Skeletal muscle tissue (tissue), 3 donors: ENCODE measurements at regions not wholly inside any gene's neighbourhood (a gene's known extent, or its start where the extent isn't known, plus 50 kb on each side); places are given as distances from the start of the nearest gene placed in this dataset.
"Not testable (repeated sequence)": the region's sequence is repeated elsewhere in the genome, so short reads cannot be mapped to it uniquely, and the experiment has no call there.

ENCODE experiments used
- H3K27ac ChIP-seq: one replicate; pipeline ENCODE4 v1.7.0; 2013; ENCODE audit warnings: mild to moderate bottlenecking, low read depth, low read length, inconsistent platforms
- H3K27me3 ChIP-seq, 3 donors: one replicate each; pipeline ENCODE4 v1.7.0; 2013; ENCODE audit warnings: low read length in 3 of 3; ENCODE audit not compliant: control insufficient read depth in 3 of 3, insufficient read depth in 3 of 3
- H3K36me3 ChIP-seq, 3 donors: one replicate each; pipeline ENCODE4 v1.7.0; 2013; ENCODE audit warnings: low read length in 3 of 3; ENCODE audit not compliant: control insufficient read depth in 3 of 3, insufficient read depth in 3 of 3
- H3K4me1 ChIP-seq, 3 donors: one replicate each; pipeline ENCODE4 v1.7.0; 2013; ENCODE audit warnings: low read length in 3 of 3, mild to moderate bottlenecking in 3 of 3; ENCODE audit not compliant: control insufficient read depth in 3 of 3, insufficient read depth in 3 of 3
- H3K4me3 ChIP-seq, 3 donors: one replicate each; pipeline ENCODE4 v1.7.0; 2013; ENCODE audit warnings: low read length in 3 of 3
- H3K9ac ChIP-seq, 3 donors: one replicate each; pipeline ENCODE4 v1.7.0; 2013; ENCODE audit warnings: low read length in 3 of 3, mild to moderate bottlenecking in 3 of 3, moderate library complexity in 2 of 3, low read depth in 1 of 3
- H3K9me3 ChIP-seq, 3 donors: one replicate each; pipeline ENCODE4 v1.7.0; 2013; ENCODE audit warnings: low read length in 3 of 3; ENCODE audit not compliant: control insufficient read depth in 3 of 3
- donor health status: Osteomylitis.

- Histone ChIP-seq H3K36me3 (no peaks in the 10 kb centered on the region), H3K4me3 (no peak overlapping the region), H3K9ac (no peak overlapping the region), H3K27ac (no peak overlapping the region), H3K9me3 (no peaks in the 10 kb centered on the region), H3K4me1 (no peaks in the 10 kb centered on the region), H3K27me3 (no peaks in the 10 kb centered on the region)
These were observed 68.8 kb upstream of the CDC42EP3 start for GRCh38 chr2:37740164-37740739.

GRCh38 chr2:37742286-37742685 is 70.8 kb upstream of the CDC42EP3 start:
- no peaks in the 10 kb centered on the region for H3K9me3 ChIP-seq
- H3K4me3 ChIP-seq: no peak overlapping the region
- H3K27me3 ChIP-seq: no peaks in the 10 kb centered on the region
- no peaks in the 10 kb centered on the region for H3K36me3 ChIP-seq
- no peaks in the 10 kb centered on the region for H3K4me1 ChIP-seq
- no peak overlapping the region for H3K27ac ChIP-seq
- no peak overlapping the region for H3K9ac ChIP-seq

DNA sequence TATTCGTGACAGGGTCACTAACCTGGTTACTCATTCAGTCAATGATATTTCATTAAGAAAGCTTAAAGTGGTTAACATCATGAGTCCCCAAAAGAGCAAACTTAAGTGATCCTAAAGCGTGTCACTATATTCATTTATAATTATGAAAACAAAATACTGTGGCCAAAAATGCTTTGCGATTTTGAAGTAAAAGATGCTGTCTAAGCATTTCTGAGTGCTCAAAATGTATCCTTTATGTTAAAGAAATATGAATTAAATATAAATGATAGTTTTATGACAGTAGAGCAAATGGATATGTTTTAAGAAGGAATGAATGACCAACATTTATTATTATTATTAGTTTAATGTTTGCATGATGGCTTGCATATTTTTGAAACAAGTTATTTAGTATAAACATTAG is 72.6 kb upstream of the CDC42EP3 start:
- Histone ChIP-seq H3K9me3 (no peaks in the 10 kb centered on the region), H3K9ac (no peak overlapping the region), H3K36me3 (no peaks in the 10 kb centered on the region), H3K4me3 (no peak overlapping the region), H3K4me1 (no peaks in the 10 kb centered on the region), H3K27ac (no peak overlapping the region), H3K27me3 (no peaks in the 10 kb centered on the region)

- not testable (repeated sequence) for H3K27ac ChIP-seq, H3K4me3 ChIP-seq, H3K36me3 ChIP-seq, H3K27me3 ChIP-seq, H3K9ac ChIP-seq, H3K9me3 ChIP-seq, H3K4me1 ChIP-seq
These were observed 73.5 kb upstream of the CDC42EP3 start for GRCh38 chr2:37744961-37745360.

- H3K4me1 ChIP-seq, H3K4me3 ChIP-seq, H3K36me3 ChIP-seq, H3K9ac ChIP-seq, H3K9me3 ChIP-seq, H3K27ac ChIP-seq, H3K27me3 ChIP-seq: not testable (repeated sequence)
These were observed 74.6 kb upstream of the CDC42EP3 start for GRCh38 chr2:37746011-37746410.

GRCh38 chr2:37746883-37747282 is 75.4 kb upstream of the CDC42EP3 start:
- H3K36me3 ChIP-seq: no peaks in the 10 kb centered on the region
- no peak overlapping the region for H3K27ac ChIP-seq
- no peaks in the 10 kb centered on the region for H3K27me3 ChIP-seq
- H3K9ac ChIP-seq: no peak overlapping the region
- no peak overlapping the region for H3K4me3 ChIP-seq
- no peaks in the 10 kb centered on the region for H3K4me1 ChIP-seq
- no peaks in the 10 kb centered on the region for H3K9me3 ChIP-seq

DNA sequence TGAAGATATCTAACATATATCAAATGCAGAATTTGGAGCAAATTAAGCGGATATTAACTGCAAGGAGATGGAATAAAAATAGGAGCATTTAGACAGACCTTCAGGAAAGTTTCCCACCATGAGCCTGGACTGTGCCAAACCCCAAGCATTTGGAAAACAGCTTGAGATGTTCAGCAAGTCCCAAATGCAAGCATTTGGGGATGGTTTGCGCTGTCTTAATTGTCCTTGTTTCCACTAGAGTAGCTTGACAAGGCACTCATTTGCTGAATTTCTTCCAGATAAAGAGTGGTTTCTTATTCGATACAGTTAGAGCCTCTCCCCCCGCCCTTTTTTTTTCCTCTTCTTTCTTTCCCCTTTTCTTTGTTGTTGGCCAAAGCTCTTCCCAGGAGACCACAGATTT is 77.1 kb upstream of the CDC42EP3 start:
- no peak overlapping the region for H3K9ac ChIP-seq
- H3K27ac ChIP-seq: no peak overlapping the region
- no peak overlapping the region for H3K4me3 ChIP-seq
- H3K27me3 ChIP-seq: no peaks in the 10 kb centered on the region
- no peaks in the 10 kb centered on the region for H3K4me1 ChIP-seq
- H3K36me3 ChIP-seq: no peaks in the 10 kb centered on the region
- no peaks in the 10 kb centered on the region for H3K9me3 ChIP-seq

DNA sequence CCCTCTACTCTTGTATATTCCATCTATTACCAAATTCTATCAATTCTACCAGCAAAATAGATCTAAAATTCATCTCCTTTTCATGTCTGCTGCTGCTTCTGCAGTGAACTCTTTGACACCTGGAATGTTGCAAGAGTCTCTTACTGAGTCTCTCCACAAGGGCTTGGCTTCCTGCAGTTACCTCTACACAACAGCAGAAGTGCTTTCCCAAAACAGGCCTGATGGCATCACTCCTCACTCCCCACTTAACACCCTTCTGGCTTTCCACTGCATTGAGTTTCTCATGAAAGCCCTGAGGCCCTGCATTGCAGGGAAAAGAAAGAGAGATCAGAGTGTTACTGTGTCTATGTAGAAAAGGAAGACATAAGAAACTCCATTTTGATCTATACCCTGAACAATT is 78.8 kb upstream of the CDC42EP3 start:
- not testable (repeated sequence) for H3K4me1 ChIP-seq, H3K27ac ChIP-seq, H3K9me3 ChIP-seq, H3K36me3 ChIP-seq, H3K9ac ChIP-seq, H3K4me3 ChIP-seq, H3K27me3 ChIP-seq

DNA sequence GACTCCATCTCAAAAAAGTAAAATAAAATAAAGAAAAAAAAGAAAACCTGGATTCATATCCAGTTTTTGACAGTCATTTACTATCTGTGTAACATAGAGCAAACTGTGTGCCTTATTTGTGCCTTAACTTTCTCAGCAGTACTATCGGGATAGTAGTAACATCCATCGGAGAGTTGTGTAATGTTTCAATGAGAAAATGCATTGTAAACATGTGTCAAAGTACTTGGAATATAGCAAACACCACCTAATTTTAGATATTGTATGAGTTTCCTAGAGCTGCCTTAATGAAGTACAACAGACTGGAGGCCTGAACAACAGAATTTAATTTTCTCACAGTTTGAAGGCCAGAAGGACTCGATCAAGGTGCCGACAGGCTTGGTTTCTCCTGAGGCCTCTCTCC is 81.3 kb upstream of the CDC42EP3 start:
- H3K4me3 ChIP-seq: no peak overlapping the region
- H3K36me3 ChIP-seq: no peaks in the 10 kb centered on the region
- H3K27ac ChIP-seq: no peak overlapping the region
- H3K27me3 ChIP-seq: no peaks in the 10 kb centered on the region
- no peak overlapping the region for H3K9ac ChIP-seq
- no peaks in the 10 kb centered on the region for H3K4me1 ChIP-seq
- H3K9me3 ChIP-seq: no peaks in the 10 kb centered on the region

- no peaks in the 10 kb centered on the region for H3K27me3 ChIP-seq
- no peaks in the 10 kb centered on the region for H3K4me1 ChIP-seq
- H3K36me3 ChIP-seq: no peaks in the 10 kb centered on the region
- no peak overlapping the region for H3K27ac ChIP-seq
- no peaks in the 10 kb centered on the region for H3K9me3 ChIP-seq
- H3K9ac ChIP-seq: no peak overlapping the region
- no peak overlapping the region for H3K4me3 ChIP-seq
These were observed 82.3 kb upstream of the CDC42EP3 start for GRCh38 chr2:37753758-37754157.
